ENCODE measurements at regions not wholly inside any gene's neighbourhood (a gene's known extent, or its start where the extent isn't known, plus 50 kb on each side); places are given as distances from the start of the nearest gene placed in this dataset.

DNA sequence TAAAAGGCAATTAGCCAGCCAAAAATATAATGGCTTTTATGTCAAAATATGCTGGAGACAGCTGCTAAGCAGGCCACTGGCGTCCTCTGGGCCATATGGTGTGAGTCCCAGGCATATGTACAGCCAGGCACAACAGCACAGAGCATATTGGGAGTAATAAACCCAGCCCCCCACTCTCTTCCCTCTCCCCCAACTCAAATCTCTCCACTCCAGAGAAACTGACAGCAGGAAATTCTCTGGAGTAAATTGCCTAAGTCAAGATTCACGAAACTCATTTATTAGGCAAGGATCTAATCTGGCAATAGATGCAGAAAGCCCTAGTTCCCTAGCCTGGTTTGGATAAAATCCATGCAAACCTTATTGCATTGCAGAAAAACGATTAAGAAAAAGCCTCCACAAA lies 147.9 kb upstream of the SEL1L start:
- no peak for TF ChIP-seq SIN3A (IDR thresholded peaks at IDR 0.05; ENCODE audit: borderline replicate concordance, insufficient read depth, low read length)
- TF ChIP-seq FOXP2 (optimal IDR thresholded peaks at IDR 0.05; ENCODE audit: borderline replicate concordance, extremely low read depth, extremely low read length, insufficient read depth) = no peak
- TF ChIP-seq, protein P1, sequence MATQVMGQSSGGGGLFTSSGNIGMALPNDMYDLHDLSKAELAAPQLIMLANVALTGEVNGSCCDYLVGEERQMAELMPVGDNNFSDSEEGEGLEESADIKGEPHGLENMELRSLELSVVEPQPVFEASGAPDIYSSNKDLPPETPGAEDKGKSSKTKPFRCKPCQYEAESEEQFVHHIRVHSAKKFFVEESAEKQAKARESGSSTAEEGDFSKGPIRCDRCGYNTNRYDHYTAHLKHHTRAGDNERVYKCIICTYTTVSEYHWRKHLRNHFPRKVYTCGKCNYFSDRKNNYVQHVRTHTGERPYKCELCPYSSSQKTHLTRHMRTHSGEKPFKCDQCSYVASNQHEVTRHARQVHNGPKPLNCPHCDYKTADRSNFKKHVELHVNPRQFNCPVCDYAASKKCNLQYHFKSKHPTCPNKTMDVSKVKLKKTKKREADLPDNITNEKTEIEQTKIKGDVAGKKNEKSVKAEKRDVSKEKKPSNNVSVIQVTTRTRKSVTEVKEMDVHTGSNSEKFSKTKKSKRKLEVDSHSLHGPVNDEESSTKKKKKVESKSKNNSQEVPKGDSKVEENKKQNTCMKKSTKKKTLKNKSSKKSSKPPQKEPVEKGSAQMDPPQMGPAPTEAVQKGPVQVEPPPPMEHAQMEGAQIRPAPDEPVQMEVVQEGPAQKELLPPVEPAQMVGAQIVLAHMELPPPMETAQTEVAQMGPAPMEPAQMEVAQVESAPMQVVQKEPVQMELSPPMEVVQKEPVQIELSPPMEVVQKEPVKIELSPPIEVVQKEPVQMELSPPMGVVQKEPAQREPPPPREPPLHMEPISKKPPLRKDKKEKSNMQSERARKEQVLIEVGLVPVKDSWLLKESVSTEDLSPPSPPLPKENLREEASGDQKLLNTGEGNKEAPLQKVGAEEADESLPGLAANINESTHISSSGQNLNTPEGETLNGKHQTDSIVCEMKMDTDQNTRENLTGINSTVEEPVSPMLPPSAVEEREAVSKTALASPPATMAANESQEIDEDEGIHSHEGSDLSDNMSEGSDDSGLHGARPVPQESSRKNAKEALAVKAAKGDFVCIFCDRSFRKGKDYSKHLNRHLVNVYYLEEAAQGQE (IDR thresholded peaks at IDR 0.05; ENCODE audit: insufficient read depth in 1 of 2, low read depth in 2 of 2, low read length in 2 of 2) = no peak
- no peak for TF ChIP-seq TAF1 (IDR thresholded peaks at IDR 0.05; ENCODE audit: borderline replicate concordance, insufficient read depth, low read length)
- TF ChIP-seq POLR2AphosphoS5 (IDR thresholded peaks at IDR 0.05; ENCODE audit: low read depth, low read length) = no peak

DNA sequence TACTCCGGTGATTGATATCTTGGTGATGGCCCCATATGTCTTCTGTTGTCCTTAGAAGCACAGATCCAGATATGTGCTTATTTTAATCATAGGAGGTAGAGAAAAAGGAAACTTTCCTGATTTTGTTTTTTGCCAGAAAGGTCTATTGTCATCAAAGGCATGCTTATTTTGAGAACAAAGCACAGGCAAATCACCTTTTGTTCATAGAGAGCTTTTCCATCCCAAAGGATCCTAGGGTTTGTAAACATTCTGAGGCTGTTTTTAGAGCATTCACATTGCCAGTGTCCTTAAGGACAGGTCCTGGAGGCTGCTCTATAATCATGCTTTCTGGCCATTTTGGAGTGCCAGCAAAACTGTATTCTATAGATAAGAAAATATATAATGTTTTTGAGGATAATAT lies 148.5 kb upstream of the SEL1L start:
- no peak for TF ChIP-seq FOXP2 (optimal IDR thresholded peaks at IDR 0.05; ENCODE audit: borderline replicate concordance, extremely low read depth, extremely low read length, insufficient read depth)
- TF ChIP-seq SIN3A (IDR thresholded peaks at IDR 0.05; ENCODE audit: borderline replicate concordance, insufficient read depth, low read length) = no peak
- TF ChIP-seq, protein P1 (IDR thresholded peaks at IDR 0.05; ENCODE audit: insufficient read depth in 1 of 2, low read depth in 2 of 2, low read length in 2 of 2) = no peak
- TF ChIP-seq TAF1 (IDR thresholded peaks at IDR 0.05; ENCODE audit: borderline replicate concordance, insufficient read depth, low read length) = no peak
- TF ChIP-seq POLR2AphosphoS5 (IDR thresholded peaks at IDR 0.05; ENCODE audit: low read depth, low read length) = no peak

DNA sequence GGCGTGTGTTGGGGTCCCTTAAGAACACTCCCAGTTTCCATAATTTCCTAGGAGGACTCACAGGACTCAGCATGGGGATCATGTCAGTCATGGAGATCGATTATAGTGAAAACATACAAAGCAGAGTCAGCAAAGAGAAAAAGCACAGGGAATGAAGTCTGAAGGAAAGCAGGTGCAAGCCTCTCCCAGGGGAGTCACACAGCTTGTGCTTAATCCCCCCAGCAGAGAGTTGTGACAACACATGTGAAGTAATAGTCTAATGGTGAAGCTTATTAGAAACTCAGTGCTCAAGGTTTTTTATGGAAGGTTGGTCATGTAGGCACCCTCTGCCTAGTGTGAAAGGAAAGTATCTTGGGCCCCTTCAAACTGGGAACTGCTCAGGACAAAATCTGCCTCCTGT lies 149.0 kb upstream of the SEL1L start:
- TF ChIP-seq SIN3A (IDR thresholded peaks at IDR 0.05; ENCODE audit: borderline replicate concordance, insufficient read depth, low read length) (no peak), FOXP2 (optimal IDR thresholded peaks at IDR 0.05; ENCODE audit: borderline replicate concordance, extremely low read depth, extremely low read length, insufficient read depth) (no peak), POLR2AphosphoS5 (IDR thresholded peaks at IDR 0.05; ENCODE audit: low read depth, low read length) (no peak), TAF1 (IDR thresholded peaks at IDR 0.05; ENCODE audit: borderline replicate concordance, insufficient read depth, low read length) (no peak)
- TF ChIP-seq, protein P1 (IDR thresholded peaks at IDR 0.05; ENCODE audit: insufficient read depth in 1 of 2, low read depth in 2 of 2, low read length in 2 of 2) = no peak

DNA sequence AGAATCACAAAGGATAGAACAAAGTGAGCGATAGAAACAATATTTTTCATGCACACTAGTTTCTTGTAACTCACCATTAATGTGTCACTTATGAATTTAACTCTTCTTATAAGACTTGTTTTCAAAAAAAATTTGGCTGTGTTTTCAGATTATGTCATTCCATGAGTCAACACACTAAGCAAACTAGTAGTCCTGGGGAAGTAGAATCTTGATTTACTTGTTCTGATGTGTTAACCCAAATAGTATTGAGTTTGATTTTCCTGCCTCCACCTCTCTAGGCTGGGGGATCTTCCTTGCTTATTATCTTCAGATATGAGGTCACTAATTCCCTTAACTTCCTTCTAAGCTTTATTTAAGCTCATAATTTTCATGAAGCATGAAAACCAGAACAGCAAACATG lies 151.0 kb upstream of the SEL1L start:
- TF ChIP-seq TAF1 (IDR thresholded peaks at IDR 0.05; ENCODE audit: borderline replicate concordance, insufficient read depth, low read length) = no peak
- no peak for TF ChIP-seq SIN3A (IDR thresholded peaks at IDR 0.05; ENCODE audit: borderline replicate concordance, insufficient read depth, low read length)
- TF ChIP-seq POLR2AphosphoS5 (IDR thresholded peaks at IDR 0.05; ENCODE audit: low read depth, low read length) = no peak
- TF ChIP-seq, protein P1 (IDR thresholded peaks at IDR 0.05; ENCODE audit: insufficient read depth in 1 of 2, low read depth in 2 of 2, low read length in 2 of 2) = no peak
- no peak for TF ChIP-seq FOXP2 (optimal IDR thresholded peaks at IDR 0.05; ENCODE audit: borderline replicate concordance, extremely low read depth, extremely low read length, insufficient read depth)

DNA sequence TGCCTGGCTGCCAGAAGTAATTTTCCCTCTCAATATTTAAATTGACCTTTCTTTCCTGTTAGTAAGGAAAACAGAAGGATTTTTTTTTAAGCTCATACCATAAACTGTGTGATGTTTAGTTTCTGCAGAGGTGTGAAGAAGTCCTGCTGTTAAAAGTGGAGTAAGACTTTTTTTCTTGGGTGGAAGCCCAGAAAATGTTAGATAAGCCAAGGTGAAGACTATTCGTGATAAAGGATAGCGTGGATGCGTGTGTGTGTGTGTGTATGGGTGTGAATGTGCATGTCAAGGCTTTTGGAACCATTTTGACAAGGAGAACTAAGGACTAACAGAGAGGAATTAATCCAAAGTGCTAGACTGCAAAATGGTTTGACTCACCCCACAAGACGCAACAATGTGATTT lies 152.9 kb upstream of the SEL1L start:
- TF ChIP-seq POLR2AphosphoS5 (IDR thresholded peaks at IDR 0.05; ENCODE audit: low read depth, low read length) (no peak), FOXP2 (optimal IDR thresholded peaks at IDR 0.05; ENCODE audit: borderline replicate concordance, extremely low read depth, extremely low read length, insufficient read depth) (no peak), SIN3A (IDR thresholded peaks at IDR 0.05; ENCODE audit: borderline replicate concordance, insufficient read depth, low read length) (no peak)
